GM10266 (cell line): ENCODE measurements at regions not wholly inside any gene's neighbourhood (a gene's known extent, or its start where the extent isn't known, plus 50 kb on each side); places are given as distances from the start of the nearest gene placed in this dataset.

Source experiments
- DNase-seq: peaks from one replicate; pipeline ENCODE4 v3.0.0; 2012; ENCODE audit errors: extremely low spot score
- TF ChIP-seq, protein P1 (sequence below): IDR thresholded peaks from 2 replicates; pipeline ENCODE4 v1.5.1; 2012; ENCODE audit warnings: mild to moderate bottlenecking, low read depth; ENCODE audit not compliant: control insufficient read depth, insufficient read depth; ENCODE audit errors: missing control alignments

DNA sequence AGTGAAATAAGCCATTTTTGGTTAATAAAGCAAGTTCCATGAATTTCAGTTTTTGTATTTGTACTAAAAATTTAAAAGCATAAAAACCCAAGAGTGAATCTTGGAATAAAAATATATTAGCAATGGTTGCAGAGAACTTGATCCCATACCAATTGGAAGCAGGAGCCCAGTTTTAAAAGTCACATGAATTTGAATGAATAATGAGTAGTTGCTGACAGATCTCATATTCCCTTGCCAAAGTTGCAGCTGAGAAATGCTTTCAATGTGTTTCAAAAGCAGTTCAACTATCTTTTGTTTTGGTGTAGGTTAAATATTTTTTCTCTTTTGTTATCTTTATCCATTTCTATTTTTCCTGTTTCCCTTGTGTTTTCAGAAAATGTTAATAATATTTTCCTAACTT is 818.6 kb downstream of the CDH18 start:
- TF ChIP-seq, protein P1, sequence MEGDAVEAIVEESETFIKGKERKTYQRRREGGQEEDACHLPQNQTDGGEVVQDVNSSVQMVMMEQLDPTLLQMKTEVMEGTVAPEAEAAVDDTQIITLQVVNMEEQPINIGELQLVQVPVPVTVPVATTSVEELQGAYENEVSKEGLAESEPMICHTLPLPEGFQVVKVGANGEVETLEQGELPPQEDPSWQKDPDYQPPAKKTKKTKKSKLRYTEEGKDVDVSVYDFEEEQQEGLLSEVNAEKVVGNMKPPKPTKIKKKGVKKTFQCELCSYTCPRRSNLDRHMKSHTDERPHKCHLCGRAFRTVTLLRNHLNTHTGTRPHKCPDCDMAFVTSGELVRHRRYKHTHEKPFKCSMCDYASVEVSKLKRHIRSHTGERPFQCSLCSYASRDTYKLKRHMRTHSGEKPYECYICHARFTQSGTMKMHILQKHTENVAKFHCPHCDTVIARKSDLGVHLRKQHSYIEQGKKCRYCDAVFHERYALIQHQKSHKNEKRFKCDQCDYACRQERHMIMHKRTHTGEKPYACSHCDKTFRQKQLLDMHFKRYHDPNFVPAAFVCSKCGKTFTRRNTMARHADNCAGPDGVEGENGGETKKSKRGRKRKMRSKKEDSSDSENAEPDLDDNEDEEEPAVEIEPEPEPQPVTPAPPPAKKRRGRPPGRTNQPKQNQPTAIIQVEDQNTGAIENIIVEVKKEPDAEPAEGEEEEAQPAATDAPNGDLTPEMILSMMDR = no peak

DNA sequence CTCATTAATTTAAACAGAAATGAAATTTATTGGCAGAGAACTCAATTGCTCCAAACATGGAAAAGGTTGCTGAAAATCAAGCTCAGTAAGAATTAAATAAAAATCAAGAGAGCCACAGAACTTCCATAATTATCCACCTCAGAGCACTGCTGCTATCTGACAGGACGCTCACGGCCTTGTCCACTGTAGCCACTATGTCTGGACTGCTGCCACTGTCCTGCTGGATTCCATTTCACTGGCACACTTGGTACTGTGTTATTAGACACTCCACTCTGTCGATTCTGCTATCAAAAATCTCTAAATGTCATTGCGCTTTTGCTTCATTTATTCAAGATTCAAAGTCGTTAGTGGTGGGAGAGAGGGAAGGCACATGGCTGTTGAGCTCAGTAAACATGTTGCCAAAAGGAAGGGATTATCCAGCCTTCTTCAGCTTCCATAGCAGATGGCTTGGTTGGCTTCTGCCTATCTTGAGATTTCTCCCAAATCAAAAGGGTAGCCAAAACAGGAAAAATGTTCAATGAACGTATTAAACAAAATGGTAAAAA is 815.0 kb downstream of the CDH18 start:
- TF ChIP-seq, protein P1 = no peak
- no peak for DNase-seq

More for the DNA sequence above, 818.6 kb downstream of the CDH18 start:
- DNase-seq = no peak

DNA sequence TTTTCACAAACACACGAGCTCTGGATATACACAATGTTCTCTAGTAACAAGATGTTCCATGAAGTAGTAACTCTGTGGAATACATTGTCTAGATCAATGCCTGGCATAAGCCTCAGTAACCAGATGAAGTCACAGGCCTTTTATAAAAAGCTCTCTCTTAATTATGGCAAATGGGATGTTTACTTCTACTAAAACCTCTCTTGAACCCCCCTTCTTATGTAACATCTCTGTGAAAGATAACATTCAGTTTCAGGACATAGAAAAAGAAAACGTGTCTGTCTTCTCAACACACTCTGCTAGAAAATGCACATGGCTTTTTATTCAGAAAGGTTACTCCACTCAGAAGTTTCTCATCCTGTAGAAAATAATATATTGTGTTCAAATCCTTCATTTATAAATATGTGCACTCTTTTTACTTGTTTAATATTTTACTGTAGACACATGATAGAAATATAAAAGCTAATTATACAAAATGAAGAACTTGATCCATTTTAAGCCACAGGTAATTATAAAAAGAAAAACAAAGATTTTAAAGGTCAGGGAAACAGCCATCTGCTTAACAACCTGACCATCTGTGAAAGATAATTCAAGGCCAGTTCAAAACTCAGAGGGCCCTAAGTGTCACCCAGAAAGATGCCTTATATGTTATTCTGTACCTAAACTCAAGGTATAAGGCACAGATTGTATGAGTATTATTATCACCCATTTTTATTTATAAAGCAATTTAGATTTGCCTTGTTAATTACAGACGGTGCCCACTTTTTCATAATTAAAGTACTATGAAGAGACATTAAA is 812.0 kb downstream of the CDH18 start:
- no peak for DNase-seq
- TF ChIP-seq, protein P1 = no peak

DNA sequence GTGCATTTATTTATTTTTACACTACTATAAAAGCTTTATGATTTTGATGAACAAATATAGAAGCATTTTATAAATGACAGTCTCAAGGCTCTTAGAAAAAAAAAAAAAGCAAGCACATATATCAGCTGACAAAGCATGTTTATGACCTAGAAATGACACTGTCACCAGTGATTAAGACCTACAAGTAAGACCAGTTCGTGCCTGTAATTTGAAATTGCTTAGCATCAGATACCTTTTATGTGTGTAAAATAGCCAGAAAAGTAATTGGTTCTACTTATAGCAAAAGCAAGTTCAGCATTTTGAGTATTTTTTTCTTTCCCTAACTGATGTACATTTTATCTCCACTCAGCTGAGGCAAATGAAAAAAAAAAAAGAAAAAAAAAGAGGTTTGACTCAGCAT is 808.4 kb downstream of the CDH18 start:
- DNase-seq = no peak
- TF ChIP-seq, protein P1 = no peak

DNA sequence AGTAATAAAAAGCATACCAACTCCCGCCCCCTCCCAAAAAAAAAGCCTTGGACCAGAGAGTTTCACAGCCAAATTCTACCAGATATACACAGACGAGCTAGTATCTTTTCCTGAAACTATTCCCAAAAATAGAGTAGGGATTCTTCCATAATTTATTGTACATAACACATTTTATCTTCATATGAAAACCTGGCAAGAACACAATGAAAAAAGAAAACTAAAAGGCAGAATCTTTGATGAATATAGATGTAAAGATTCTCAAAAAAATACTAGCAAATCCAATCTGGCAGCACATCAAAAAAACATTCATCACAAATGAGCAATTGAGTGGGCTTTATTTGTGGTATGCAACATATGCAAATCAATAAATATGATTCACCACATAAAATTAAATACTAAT is 798.8 kb downstream of the CDH18 start:
- TF ChIP-seq, protein P1 = no peak
- no peak for DNase-seq

DNA sequence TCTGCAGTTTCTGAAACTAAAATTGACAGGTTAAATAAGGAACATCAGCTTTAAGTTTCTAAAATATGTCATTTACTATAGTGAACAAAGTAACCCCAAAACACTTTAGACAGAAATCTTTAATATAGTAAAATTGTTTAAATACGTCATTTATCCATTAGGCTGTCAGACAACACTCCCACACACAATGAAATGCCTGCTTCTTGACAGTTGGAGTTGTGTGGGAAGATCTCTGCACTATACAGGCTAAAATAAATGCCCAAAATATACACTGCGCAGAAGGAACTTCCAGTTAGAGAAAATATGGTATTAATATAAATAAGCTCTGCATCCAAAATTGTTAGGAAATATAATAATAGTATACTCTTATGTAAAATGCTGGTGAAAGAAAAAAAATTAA is 794.4 kb downstream of the CDH18 start:
- DNase-seq = no peak
- TF ChIP-seq, protein P1 = no peak

DNA sequence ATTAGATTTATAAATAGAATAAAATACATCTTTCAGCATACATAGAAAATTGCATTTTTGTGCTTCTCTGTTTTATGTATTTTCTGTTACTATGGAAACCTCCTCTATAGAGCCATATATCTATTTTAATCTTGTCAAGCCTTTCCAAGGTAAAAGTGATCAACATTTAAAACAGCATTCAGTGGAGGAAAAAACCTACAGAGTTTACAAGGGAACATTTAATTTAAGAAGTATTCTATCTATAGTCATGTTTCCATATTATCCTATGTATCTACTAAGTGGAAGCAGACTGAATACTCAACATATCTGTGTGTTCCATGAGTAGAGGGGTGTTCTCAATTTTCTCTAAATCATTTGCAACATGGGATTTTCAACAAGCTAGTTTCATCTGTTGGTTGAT is 791.4 kb downstream of the CDH18 start:
- no peak for DNase-seq
- TF ChIP-seq, protein P1 = no peak
